ENCODE measurements at regions not wholly inside any gene's neighbourhood (a gene's known extent, or its start where the extent isn't known, plus 50 kb on each side); places are given as distances from the start of the nearest gene placed in this dataset.

- TF ChIP-seq POLR2A (IDR thresholded peaks at IDR 0.05; ENCODE audit: extremely low read depth, insufficient read length) (no peak), MYC (IDR thresholded peaks at IDR 0.05; ENCODE audit: low read depth, low read length) (no peak)
- TF ChIP-seq, protein P1, sequence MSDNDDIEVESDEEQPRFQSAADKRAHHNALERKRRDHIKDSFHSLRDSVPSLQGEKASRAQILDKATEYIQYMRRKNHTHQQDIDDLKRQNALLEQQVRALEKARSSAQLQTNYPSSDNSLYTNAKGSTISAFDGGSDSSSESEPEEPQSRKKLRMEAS (IDR thresholded peaks at IDR 0.05; ENCODE audit: low read depth, low read length) = no peak
- TF ChIP-seq, protein P2, sequence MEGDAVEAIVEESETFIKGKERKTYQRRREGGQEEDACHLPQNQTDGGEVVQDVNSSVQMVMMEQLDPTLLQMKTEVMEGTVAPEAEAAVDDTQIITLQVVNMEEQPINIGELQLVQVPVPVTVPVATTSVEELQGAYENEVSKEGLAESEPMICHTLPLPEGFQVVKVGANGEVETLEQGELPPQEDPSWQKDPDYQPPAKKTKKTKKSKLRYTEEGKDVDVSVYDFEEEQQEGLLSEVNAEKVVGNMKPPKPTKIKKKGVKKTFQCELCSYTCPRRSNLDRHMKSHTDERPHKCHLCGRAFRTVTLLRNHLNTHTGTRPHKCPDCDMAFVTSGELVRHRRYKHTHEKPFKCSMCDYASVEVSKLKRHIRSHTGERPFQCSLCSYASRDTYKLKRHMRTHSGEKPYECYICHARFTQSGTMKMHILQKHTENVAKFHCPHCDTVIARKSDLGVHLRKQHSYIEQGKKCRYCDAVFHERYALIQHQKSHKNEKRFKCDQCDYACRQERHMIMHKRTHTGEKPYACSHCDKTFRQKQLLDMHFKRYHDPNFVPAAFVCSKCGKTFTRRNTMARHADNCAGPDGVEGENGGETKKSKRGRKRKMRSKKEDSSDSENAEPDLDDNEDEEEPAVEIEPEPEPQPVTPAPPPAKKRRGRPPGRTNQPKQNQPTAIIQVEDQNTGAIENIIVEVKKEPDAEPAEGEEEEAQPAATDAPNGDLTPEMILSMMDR (IDR thresholded peaks at IDR 0.05; ENCODE audit: low read depth, low read length) = no peak
Observed at GRCh38 chr4:17093481-17093880, 195.0 kb upstream of the LDB2 start.
